ENCODE measurements at regions not wholly inside any gene's neighbourhood (a gene's known extent, or its start where the extent isn't known, plus 50 kb on each side); places are given as distances from the start of the nearest gene placed in this dataset.

DNA sequence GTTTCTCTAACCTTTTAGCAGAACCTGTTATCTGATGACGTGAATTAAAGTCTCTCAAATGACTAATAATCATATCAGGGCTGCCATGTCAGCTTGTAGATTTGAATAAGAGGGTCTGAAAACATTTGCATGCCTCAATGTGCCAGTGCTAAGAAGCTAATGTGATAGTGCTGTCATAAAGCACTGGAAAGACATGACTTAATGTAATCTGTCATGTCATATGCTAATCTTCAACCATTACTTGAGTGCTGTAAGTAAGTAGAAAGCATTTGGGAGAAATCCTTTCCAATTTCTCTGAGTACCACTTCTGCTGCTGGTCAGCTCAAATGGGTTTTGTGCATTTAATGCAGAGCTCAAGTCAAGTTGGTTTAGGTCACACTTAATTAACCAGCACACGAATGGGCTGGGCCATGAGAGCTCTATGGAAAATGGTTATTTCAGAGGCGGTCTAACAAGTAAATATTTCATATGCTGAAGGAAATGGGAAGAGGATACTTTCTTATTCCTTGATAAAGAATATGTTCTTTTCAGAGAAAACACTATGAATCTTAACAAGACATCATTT, 609.2 kb downstream of the LMO4 start:
- H2BK15ac ChIP-seq (ENCODE audit: low read length): no peak overlapping the region
- H2AK5ac ChIP-seq (ENCODE audit: low read depth, low read length): no peak overlapping the region
- H3K4me2 ChIP-seq (ENCODE audit: insufficient read depth, low read length, poor library complexity, severe bottlenecking): no peak overlapping the region
- no peaks in the 10 kb centered on the region for H3K27me3 ChIP-seq (ENCODE audit: control insufficient read depth in 3 of 3, insufficient read depth in 3 of 3, low read depth in 1 of 3, low read length in 3 of 3)
- no peak overlapping the region for H3K18ac ChIP-seq (ENCODE audit: low read length)
- WGBS, 2 donors (ENCODE audit: extremely low coverage in 2 of 2, insufficient read length in 2 of 2, insufficient replicate concordance in 1 of 2): no CpG with 5 or more reads among the region's 3 CpGs
- no peak overlapping the region for H3K23ac ChIP-seq (ENCODE audit: low read depth, low read length, poor library complexity)
- H2BK5ac ChIP-seq (ENCODE audit: low read length): no peak overlapping the region
- DNase-seq (ENCODE audit: low spot score): no peak
- H3K79me1 ChIP-seq (ENCODE audit: low read depth, low read length): no peaks in the 10 kb centered on the region
- H3K4me3 ChIP-seq (ENCODE audit: low read length in 2 of 2): no peak overlapping the region
- H3K9ac ChIP-seq (ENCODE audit: low read depth, low read length, poor library complexity): no peak overlapping the region
- no peak overlapping the region for H2BK120ac ChIP-seq (ENCODE audit: low read depth, low read length)
- peaks cover 3 to 6% of the 10 kb centered on the region in 2 donors for H3K4me1 ChIP-seq (ENCODE audit: control insufficient read depth in 2 of 2, insufficient read depth in 1 of 2, low read depth in 1 of 2, low read length in 2 of 2)
- H4K8ac ChIP-seq (ENCODE audit: low read depth, low read length): no peak overlapping the region
- no peak overlapping the region for H2AFZ ChIP-seq (ENCODE audit: low read length)
- no peak overlapping the region for H3K14ac ChIP-seq (ENCODE audit: low read length)
- no peaks in the 10 kb centered on the region for H3K36me3 ChIP-seq (replicated peaks in 1 of 2; ENCODE audit: control insufficient read depth in 2 of 2, insufficient read depth in 2 of 2, low read length in 2 of 2)
- H3K27ac ChIP-seq (replicated peaks; ENCODE audit: low read length): no peak overlapping the region
- H4K91ac ChIP-seq (ENCODE audit: low read depth, low read length, poor library complexity): no peak overlapping the region
- H3K9me3 ChIP-seq (replicated peaks in 1 of 2; ENCODE audit: control insufficient read depth in 2 of 2, insufficient read depth in 1 of 2, low read depth in 1 of 2, low read length in 2 of 2): no peaks in the 10 kb centered on the region
- no peak overlapping the region for H2BK12ac ChIP-seq (ENCODE audit: low read length)
- no peak overlapping the region for H3K4ac ChIP-seq (ENCODE audit: low read length)

DNA sequence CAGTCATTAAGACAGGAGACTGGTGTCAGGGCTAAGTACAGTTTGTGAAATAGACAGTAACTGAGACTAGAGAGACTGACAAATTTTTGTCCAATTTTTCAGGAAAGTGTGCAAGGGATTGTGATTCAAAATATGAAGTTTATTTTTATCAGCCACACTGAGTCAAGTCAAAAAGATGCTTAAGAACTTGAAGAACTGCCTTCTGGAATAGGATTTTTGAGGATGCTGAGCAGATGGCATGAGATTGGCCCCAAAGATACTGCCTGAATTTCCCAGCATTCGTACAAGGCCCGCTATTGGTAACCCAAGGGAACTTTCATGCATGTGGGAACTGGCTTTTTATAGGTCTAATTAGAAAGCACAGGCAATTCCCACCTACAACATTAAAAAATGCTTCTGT, 610.0 kb downstream of the LMO4 start:
- H3K79me1 ChIP-seq (ENCODE audit: low read depth, low read length): no peaks in the 10 kb centered on the region

DNA sequence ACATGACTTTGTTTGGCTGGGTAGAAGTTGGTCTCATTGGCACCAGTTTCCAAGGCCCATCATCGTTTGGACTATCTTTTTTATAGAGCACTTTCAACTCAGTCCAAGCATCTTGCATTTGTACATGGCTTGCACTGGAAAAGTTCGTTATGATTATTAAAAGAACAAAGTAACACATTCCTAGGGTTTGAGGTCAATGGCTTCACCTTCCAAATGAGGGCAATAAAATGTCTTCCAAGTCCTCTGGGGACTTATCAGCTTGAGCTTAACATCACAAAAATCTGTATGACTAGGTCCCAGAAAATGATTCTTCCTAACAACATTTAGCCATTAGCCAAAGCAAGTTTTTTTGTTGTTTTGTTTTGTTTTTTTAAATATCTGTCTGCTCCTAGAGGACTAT, 610.8 kb downstream of the LMO4 start:
- no peak overlapping the region for H4K91ac ChIP-seq (ENCODE audit: low read depth, low read length, poor library complexity)
- H2BK12ac ChIP-seq (ENCODE audit: low read length): no peak overlapping the region
- H3K9me3 ChIP-seq (replicated peaks in 1 of 2; ENCODE audit: control insufficient read depth in 2 of 2, insufficient read depth in 1 of 2, low read depth in 1 of 2, low read length in 2 of 2): no peaks in the 10 kb centered on the region
- no peak overlapping the region for H3K14ac ChIP-seq (ENCODE audit: low read length)
- H2BK15ac ChIP-seq (ENCODE audit: low read length): no peak overlapping the region
- no peak for DNase-seq (ENCODE audit: low spot score)
- no peak overlapping the region for H2BK5ac ChIP-seq (ENCODE audit: low read length)
- H3K9ac ChIP-seq (ENCODE audit: low read depth, low read length, poor library complexity): no peak overlapping the region
- no peak overlapping the region for H3K27ac ChIP-seq (replicated peaks; ENCODE audit: low read length)
- no peak overlapping the region for H3K4me2 ChIP-seq (ENCODE audit: insufficient read depth, low read length, poor library complexity, severe bottlenecking)
- H3K4me1 ChIP-seq (ENCODE audit: control insufficient read depth in 2 of 2, insufficient read depth in 1 of 2, low read depth in 1 of 2, low read length in 2 of 2): peaks cover 3 to 6% of the 10 kb centered on the region in 2 donors
- H2AK5ac ChIP-seq (ENCODE audit: low read depth, low read length): no peak overlapping the region
- no peak overlapping the region for H3K4me3 ChIP-seq (ENCODE audit: low read length in 2 of 2)
- H3K79me1 ChIP-seq (ENCODE audit: low read depth, low read length): no peaks in the 10 kb centered on the region
- no peak overlapping the region for H3K4ac ChIP-seq (ENCODE audit: low read length)
- no peak overlapping the region for H2BK120ac ChIP-seq (ENCODE audit: low read depth, low read length)
- no peaks in the 10 kb centered on the region for H3K36me3 ChIP-seq (replicated peaks in 1 of 2; ENCODE audit: control insufficient read depth in 2 of 2, insufficient read depth in 2 of 2, low read length in 2 of 2)
- H3K23ac ChIP-seq (ENCODE audit: low read depth, low read length, poor library complexity): no peak overlapping the region
- H3K18ac ChIP-seq (ENCODE audit: low read length): no peak overlapping the region
- H3K27me3 ChIP-seq (ENCODE audit: control insufficient read depth in 3 of 3, insufficient read depth in 3 of 3, low read depth in 1 of 3, low read length in 3 of 3): no peaks in the 10 kb centered on the region
- no peak overlapping the region for H2AFZ ChIP-seq (ENCODE audit: low read length)
- WGBS, 2 donors (ENCODE audit: extremely low coverage in 2 of 2, insufficient read length in 2 of 2, insufficient replicate concordance in 1 of 2): no CpG with 5 or more reads among the region's 2 CpGs
- no peak overlapping the region for H4K8ac ChIP-seq (ENCODE audit: low read depth, low read length)

More for the DNA sequence above, 610.0 kb downstream of the LMO4 start:
- Histone ChIP-seq H3K4me3 (ENCODE audit: low read length in 2 of 2) (no peak overlapping the region), H3K27ac (replicated peaks; ENCODE audit: low read length) (no peak overlapping the region), H2AFZ (ENCODE audit: low read length) (no peak overlapping the region), H3K4me1 (ENCODE audit: control insufficient read depth in 2 of 2, insufficient read depth in 1 of 2, low read depth in 1 of 2, low read length in 2 of 2) (peaks cover 3 to 6% of the 10 kb centered on the region in 2 donors), H3K4me2 (ENCODE audit: insufficient read depth, low read length, poor library complexity, severe bottlenecking) (no peak overlapping the region), H3K27me3 (ENCODE audit: control insufficient read depth in 3 of 3, insufficient read depth in 3 of 3, low read depth in 1 of 3, low read length in 3 of 3) (no peaks in the 10 kb centered on the region), H3K14ac (ENCODE audit: low read length) (no peak overlapping the region), H2BK120ac (ENCODE audit: low read depth, low read length) (no peak overlapping the region), H3K36me3 (replicated peaks in 1 of 2; ENCODE audit: control insufficient read depth in 2 of 2, insufficient read depth in 2 of 2, low read length in 2 of 2) (no peaks in the 10 kb centered on the region), H2BK5ac (ENCODE audit: low read length) (no peak overlapping the region), H2BK12ac (ENCODE audit: low read length) (no peak overlapping the region), H2AK5ac (ENCODE audit: low read depth, low read length) (no peak overlapping the region), H4K91ac (ENCODE audit: low read depth, low read length, poor library complexity) (no peak overlapping the region), H3K18ac (ENCODE audit: low read length) (no peak overlapping the region), H2BK15ac (ENCODE audit: low read length) (no peak overlapping the region), H3K9me3 (replicated peaks in 1 of 2; ENCODE audit: control insufficient read depth in 2 of 2, insufficient read depth in 1 of 2, low read depth in 1 of 2, low read length in 2 of 2) (no peaks in the 10 kb centered on the region), H3K23ac (ENCODE audit: low read depth, low read length, poor library complexity) (no peak overlapping the region), H3K9ac (ENCODE audit: low read depth, low read length, poor library complexity) (no peak overlapping the region), H4K8ac (ENCODE audit: low read depth, low read length) (no peak overlapping the region), H3K4ac (ENCODE audit: low read length) (no peak overlapping the region)
- no peak for DNase-seq (ENCODE audit: low spot score)
- no CpG with 5 or more reads among the region's 2 CpGs for WGBS, 2 donors (ENCODE audit: extremely low coverage in 2 of 2, insufficient read length in 2 of 2, insufficient replicate concordance in 1 of 2)

DNA sequence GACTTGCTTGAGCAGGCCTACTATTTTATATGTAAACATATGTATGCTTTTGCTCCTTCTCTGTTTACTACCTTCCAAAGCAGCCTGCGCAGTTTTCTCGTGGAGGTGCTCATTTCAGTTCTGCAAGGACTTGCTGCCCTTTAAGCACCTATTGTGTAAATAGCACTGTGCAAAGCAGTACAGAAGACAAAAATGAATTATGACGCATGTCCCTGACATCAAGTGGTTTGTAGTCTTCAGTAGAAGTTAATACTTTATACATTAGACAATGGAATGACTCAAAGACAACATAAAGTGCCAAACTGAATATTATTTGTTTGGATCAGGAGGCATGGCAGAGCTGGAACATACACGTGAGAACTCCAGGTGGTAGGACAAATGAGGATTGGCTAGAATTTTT, 611.7 kb downstream of the LMO4 start:
- no peak overlapping the region for H2BK15ac ChIP-seq (ENCODE audit: low read length)
- no CpG with 5 or more reads among the region's 4 CpGs for WGBS, 2 donors (ENCODE audit: extremely low coverage in 2 of 2, insufficient read length in 2 of 2, insufficient replicate concordance in 1 of 2)

More for the DNA sequence above, 611.7 kb downstream of the LMO4 start:
- no peak overlapping the region for H4K91ac ChIP-seq (ENCODE audit: low read depth, low read length, poor library complexity)
- no peak overlapping the region for H3K18ac ChIP-seq (ENCODE audit: low read length)
- H3K27me3 ChIP-seq (ENCODE audit: control insufficient read depth in 3 of 3, insufficient read depth in 3 of 3, low read depth in 1 of 3, low read length in 3 of 3): no peaks in the 10 kb centered on the region
- H2BK12ac ChIP-seq (ENCODE audit: low read length): no peak overlapping the region
- no peak overlapping the region for H3K4me3 ChIP-seq (ENCODE audit: low read length in 2 of 2)
- no peaks in the 10 kb centered on the region for H3K79me1 ChIP-seq (ENCODE audit: low read depth, low read length)
- H3K4ac ChIP-seq (ENCODE audit: low read length): no peak overlapping the region
- H3K9me3 ChIP-seq (replicated peaks in 1 of 2; ENCODE audit: control insufficient read depth in 2 of 2, insufficient read depth in 1 of 2, low read depth in 1 of 2, low read length in 2 of 2): no peaks in the 10 kb centered on the region
- no peak overlapping the region for H3K14ac ChIP-seq (ENCODE audit: low read length)
- H2AFZ ChIP-seq (ENCODE audit: low read length): no peak overlapping the region
- no peak overlapping the region for H3K9ac ChIP-seq (ENCODE audit: low read depth, low read length, poor library complexity)
- H2AK5ac ChIP-seq (ENCODE audit: low read depth, low read length): no peak overlapping the region
- H3K23ac ChIP-seq (ENCODE audit: low read depth, low read length, poor library complexity): no peak overlapping the region
- no peak overlapping the region for H4K8ac ChIP-seq (ENCODE audit: low read depth, low read length)
- H3K36me3 ChIP-seq (replicated peaks in 1 of 2; ENCODE audit: control insufficient read depth in 2 of 2, insufficient read depth in 2 of 2, low read length in 2 of 2): no peaks in the 10 kb centered on the region
- H2BK120ac ChIP-seq (ENCODE audit: low read depth, low read length): no peak overlapping the region
- DNase-seq (ENCODE audit: low spot score): no peak
- H3K4me1 ChIP-seq (ENCODE audit: control insufficient read depth in 2 of 2, insufficient read depth in 1 of 2, low read depth in 1 of 2, low read length in 2 of 2): peaks cover 3 to 6% of the 10 kb centered on the region in 2 donors
- H3K27ac ChIP-seq (replicated peaks; ENCODE audit: low read length): no peak overlapping the region
- H2BK5ac ChIP-seq (ENCODE audit: low read length): no peak overlapping the region
- no peak overlapping the region for H3K4me2 ChIP-seq (ENCODE audit: insufficient read depth, low read length, poor library complexity, severe bottlenecking)
